ENCODE measurements at regions not wholly inside any gene's neighbourhood (a gene's known extent, or its start where the extent isn't known, plus 50 kb on each side); places are given as distances from the start of the nearest gene placed in this dataset.
"Not testable (repeated sequence)": the region's sequence is repeated elsewhere in the genome, so short reads cannot be mapped to it uniquely, and the experiment has no call there.

- DNase-seq: no peak
Observed at GRCh38 chr10:84007482-84007881, 131.8 kb upstream of the GHITM start.

DNA sequence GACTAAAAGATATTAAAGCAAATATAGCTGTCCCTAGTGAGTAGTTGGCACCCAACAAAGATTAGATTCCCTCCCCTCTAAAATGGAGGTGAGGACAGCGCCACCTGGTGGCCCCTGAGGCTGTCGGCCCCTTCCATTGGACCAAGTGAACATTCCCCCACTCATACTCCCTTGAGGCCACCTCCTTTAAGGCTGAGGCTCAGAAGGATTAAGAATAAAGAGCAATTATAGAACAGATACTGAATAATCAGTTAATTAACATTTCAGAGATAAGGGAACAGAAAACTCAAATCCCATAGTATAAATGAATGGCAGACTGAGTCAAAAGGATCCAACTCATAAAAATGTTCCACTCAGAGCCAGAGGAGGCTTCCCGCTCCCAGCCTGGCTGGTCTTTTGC, 130.4 kb upstream of the GHITM start:
- DNase-seq: peak; percentile 18

DNA sequence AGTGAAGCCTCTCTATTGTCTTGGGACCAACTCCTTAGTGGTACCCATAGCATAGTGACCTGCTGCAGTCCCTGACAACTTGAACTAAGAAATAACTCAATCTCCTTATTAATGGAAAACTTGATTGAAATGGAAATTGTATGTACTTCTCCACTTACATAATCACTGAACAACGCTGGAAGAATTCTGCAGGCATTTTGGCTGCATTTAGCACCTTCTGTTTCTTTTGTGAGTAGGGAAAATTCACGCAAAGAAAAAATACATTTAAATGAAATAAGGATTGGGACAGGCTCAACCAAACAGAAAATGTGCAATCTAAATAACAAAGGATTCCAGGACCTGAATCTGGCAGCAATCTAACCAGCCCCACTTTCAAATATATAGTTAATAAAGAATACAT, 126.9 kb upstream of the GHITM start:
- no peak for DNase-seq

DNA sequence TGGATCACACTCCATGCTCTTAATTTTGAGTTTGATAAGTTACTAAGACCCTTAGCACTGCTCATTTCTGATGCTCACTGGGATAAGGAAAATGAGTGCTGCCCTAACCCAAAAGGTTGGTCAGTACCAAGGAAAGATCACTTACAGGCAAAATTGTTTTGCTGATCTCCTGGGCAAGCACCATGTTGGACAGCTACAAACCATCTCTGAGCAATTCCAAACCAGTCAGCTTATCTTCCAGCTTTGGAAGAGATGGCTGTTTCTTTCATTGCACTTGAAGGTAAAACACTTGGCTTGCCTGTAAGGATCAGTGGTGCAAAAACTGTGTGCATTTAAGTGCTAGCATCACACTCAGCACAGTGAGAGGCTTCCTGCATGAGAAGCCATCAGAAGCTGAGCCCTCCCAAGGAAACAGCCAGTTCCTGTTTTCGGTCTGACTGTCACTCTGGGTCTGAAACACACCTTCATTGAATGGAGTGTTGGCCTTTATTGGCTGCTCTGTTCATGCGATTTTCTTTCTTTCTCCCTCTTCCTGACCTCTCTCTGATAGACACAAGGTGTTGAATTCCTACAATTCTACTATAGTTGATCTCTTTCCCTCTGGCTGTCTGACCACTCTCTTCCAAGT, 126.4 kb upstream of the GHITM start:
- no peak for DNase-seq

DNA sequence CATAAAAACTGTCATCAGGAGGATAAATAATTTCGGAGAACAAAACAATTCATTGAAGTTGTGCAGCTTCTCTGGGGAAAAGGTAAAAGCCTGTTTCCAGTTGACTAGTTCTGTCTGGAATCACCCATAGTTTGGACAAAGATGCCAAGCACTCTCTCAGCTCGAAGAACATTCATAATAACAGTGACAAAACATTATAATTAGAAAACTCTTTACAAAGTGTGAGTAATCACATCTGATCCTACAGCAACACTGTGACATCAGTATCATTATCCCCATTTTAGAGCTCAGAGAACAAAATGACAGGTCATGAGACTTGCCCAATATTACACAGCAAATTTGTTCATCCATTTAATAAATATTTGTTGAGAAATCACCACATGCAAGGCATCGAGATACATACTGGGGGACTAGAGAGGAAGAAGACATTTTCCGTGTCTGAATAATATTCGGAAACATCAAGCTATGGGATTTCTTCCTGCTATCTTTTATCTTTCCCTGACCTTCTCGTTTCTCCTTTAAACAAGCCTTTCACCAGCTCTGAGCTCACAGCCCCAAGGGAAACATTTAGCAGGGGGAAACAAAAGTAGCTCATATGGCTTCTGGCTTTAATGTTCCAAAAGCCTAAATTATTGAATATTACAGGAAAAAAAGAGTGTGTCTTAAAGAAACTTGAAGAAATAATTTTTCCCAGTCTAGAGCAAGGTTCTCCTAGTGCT, 123.3 kb upstream of the GHITM start:
- DNase-seq: no peak

DNA sequence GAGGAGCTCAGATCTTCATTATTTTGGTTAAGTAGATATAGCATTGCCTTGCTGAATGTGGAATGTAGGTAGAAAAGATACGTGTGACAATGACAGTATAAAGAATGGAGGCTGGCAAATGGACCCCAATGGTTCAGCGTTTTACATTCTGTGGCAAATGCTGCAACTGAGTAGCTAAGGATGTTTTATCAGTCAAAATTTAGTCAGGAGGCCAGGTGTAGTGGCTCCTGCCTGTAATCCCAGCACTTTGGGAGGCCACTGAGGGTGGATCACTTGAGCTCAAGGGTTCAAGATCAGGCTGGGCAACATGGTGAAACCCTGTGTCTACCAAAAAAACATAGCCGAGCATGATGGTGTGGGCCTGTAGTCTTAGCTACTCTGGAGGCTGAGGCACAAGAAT, 120.5 kb upstream of the GHITM start:
- DNase-seq: no peak

DNA sequence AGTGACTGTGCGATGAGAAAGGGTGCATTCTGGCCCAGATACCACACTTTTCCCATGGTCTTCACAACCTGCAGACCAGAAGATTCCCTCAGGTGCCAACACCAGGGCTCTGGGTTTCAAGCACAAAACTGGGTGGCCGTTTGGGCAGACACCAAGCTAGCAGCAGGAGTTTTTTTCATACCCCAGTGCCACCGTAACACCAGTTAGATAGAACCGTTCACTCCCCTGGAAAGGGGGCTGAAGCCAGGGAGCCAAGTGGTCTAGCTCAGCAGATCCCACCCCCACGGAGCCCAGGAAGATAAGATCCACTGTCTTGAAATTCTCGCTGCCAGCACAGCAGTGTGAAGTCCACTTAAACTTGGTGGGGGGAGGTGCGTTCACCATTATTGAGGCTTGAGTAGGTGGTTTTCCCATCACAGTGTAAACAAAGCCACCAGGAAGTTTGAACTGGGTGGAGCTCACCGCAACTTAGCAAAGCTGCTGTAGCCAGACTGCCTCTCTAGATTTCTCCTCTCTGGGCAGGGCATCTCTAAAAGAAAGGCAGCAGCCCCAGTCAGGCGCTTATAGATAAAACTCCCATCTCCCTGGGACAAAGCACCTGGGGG, 119.4 kb upstream of the GHITM start:
- not testable (repeated sequence) for DNase-seq

DNA sequence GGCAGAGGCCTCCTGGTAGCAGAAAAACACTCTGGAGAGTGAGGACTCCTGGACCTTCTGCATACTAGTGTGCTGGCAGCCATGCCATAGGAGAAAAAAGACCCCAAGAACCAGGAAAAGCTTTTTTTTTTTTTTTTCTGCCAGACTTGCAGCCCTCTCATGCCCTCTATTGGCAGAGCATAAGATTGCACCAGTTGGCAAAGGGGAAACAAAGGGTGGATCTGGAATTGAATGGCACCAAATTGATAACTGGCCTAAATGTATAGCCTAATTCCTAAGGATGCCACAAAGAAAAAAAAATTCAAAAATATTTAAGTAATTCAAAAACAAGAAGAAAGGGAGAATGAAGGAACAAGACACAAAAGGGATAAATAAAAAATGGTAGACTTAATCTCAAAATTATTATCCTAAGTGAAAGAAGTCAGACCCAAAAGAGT, 112.5 kb upstream of the GHITM start:
- no peak for DNase-seq

- DNase-seq: no peak
Observed at GRCh38 chr10:84029840-84030239, 109.5 kb upstream of the GHITM start.

DNA sequence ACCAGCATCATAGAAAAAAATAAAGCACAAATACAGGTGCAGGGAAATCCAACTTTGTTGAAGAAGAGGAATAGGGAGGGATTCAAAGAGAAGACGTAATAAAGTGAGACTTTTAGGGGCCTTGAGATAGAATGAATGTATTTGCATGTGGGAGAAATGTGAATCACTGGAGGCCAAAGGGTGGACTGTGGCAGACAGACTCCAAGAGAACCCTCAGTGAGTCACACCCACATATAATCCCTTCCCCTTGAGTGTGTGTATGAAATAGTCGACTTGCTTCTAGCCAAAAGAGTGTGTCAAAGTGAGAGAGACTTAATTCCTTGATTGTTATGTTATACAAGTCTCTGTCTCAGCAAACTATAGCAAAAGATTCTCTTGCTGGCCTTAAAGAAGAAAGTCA, 101.3 kb upstream of the GHITM start:
- DNase-seq: no peak

GRCh38 chr10:84039957-84040356, 99.4 kb upstream of the GHITM start:
- no peak for DNase-seq

DNA sequence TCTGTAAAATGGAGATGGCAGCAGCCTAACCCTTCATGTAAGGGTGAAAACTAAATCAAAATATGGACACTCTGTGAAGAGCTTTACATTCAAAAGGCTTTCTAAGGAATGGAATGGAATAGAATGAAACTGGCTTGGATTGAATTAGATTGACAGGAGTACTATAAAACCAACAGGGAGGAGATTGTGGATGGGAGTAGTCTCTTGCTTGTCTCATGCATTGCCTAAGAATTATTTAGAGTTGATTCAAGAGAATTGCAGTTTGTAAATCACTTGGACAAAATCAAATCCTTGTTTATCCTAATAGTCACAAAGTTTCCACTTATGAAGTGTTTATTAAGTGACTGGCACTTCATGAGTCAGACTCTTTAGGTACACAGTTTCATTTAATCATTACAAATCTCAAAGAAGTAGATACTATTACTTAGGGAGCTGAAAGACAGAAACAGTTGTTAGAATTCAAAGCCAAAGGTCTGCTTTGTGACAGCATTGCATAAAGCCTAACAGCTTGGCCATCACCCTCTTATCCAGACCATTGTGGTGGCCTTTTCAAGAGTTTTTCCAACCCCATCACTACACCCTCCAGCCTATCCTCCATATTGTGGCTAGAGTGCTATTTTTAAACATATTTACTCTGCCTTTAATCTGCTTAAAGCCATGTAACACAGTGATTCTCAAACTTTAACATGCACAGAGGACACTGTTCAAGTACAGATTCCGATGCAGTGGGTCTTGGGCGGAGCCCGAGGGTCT, 91.9 kb upstream of the GHITM start:
- DNase-seq: no peak

DNA sequence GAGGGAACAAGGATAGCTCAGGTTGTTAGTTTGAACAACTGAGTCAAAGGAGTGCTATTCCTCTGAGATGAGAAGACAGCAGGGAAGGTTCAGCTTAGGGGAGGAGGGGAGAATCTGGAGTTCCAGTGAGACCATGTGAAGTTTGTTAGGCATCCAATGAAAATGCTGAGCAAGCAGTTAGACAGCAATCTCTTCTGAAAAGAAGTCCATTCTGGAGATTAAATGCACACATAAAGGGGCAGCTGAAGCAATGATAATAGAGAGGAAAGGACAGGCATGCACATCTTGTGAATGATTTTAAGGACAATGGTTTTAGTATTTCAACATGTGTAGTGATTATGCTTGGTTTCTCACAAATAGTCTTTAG, 89.7 kb upstream of the GHITM start:
- no peak for DNase-seq

GRCh38 chr10:84053626-84054025, 85.7 kb upstream of the GHITM start:
- no peak for DNase-seq

DNA sequence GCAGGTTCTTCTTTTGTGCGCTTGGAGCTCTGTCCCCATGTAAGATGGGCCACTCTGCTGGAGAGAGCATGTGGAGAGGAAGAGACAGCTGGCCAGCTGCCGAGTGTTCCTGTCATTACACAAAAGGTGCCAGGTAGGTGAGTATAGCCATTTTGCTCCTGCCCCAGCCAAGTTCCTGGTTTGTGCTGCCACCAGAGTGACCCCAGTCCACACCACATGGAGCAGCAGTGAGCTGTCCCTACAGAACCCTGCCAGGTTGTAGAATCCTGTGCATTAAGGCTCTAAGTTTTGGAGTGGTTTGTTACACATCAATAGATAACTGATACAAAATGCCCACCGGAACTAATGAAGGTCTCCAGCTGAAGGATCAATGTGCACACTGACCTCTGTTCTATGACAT, 84.6 kb upstream of the GHITM start:
- no peak for DNase-seq

DNA sequence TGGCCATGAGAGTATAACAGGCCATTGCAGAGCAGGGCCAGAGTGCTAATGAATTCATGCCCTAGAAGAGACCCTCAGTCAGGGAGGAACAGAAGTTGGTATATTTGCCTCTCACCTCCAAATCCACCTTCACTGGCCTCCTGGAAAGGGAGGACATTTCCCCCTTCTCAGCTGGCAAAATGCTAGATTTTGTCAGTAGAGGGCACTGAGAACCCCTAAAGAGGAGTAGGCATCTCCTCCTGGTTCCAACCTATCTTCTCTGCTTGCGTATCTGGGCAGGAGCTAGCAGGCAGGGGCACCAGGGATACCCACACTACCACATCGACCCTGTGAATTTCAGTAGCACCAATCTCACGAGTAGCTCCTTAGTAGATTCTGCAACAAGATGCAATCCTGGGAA, 79.8 kb upstream of the GHITM start:
- DNase-seq: no peak

GRCh38 chr10:84063440-84063839, 75.9 kb upstream of the GHITM start:
- DNase-seq: no peak

- DNase-seq: no peak
Observed at GRCh38 chr10:84065804-84066601, 73.3 kb upstream of the GHITM start.

DNA sequence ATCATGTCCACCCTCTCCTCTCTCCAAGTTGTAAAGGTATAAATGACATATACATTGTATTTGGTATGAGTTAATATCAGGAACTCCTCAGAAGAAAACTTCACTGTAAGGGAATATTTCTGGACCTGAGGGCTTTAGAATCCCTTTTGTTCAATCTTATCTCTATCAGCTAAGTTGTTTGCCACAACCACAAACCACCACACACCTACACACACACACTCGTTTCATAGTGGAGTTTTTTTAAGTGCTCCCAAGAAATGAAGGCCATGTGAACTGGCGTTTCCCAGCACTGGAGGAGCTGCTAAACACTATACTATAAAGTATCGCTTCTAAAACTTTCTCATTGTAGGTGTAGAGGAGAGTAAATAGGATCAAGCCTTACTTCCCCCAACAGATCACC, 64.8 kb upstream of the GHITM start:
- DNase-seq: no peak

DNA sequence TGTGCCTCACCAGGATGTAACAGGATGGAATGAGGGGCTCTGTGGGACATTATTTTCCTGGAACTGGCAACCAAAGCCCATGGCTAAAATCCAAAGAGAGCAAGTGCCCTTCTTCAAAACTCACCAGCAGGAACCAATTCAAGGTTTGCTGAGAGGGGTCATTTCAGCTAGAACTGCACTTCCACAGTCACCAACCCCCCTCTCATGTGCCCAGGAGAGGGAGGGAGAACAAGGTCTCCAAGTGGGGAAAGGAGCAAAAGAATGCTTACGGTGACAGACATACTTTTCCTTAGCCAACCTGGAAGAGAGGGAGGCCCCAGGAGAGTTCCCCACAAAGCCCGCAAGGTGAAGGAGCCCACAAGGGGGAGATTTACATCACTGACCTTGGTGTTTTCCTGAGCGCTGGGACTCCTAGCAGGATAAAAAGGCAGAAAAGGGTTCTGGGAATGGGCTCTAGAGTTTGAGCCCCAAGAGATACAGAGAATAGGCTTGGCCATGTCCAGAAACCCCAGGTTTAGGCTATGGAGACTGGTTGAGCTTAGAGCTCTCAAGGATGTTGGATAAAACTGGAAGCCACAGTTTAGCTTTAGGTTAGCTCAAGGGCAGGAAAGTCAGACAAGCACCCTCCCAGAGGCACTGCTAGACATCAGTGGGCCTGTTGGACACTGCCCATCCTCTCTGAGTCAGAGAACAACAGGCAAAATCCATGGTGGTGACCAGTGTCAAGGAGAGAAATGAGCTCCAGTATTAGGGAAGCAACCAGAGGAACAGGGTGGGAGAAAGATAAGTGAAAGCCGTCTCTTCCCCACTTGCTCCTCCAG, 63.9 kb upstream of the GHITM start:
- DNase-seq: no peak

DNA sequence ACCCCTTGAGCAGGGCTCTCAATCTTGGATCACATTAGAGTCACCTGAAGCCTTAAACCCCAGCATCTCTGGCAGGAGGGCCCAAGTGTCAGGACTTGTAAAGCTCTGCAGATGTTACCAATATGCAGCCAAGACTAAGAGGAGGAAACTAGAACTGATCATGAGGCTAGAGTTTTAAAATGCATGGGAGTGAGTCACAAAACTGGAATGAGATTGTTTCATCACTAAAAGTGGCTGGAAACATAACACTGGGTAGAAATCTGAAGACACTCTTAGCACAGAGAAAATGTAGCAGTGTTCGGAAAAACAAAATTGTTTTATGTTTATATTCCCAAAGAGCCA, 63.3 kb upstream of the GHITM start:
- no peak for DNase-seq

DNA sequence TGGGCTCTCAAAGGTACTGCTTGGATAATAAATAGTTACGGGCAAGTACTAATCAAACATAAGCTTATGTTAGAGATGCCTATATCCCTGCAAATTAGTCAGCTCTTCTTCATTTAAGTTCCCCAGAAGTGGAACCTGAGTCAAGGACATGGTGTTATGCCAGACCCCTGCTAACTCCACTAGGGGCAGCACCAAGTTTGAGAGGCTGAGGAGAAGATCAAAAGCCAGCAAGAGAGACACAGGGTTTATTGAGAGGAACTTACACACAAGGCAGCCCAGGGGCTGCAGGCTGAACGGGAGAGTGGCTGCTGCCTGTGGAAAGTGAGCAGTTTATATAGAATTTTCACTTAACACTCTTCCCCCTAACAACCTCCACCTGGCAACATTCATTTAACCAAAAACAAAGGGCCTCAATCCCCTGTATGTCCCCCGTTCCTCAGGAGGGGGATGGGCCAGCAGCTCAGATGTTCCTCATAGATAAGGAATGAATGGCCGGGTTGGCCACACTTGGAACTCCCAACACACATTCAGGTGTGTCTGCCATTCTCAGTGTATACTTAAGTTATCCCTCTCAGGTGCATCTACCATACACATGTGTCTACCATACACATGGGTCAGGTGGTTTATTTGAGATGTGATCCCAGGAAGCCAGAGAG, 62.6 kb upstream of the GHITM start:
- no peak for DNase-seq
